HEK293T (cell line): ENCODE measurements at regions not wholly inside any gene's neighbourhood (a gene's known extent, or its start where the extent isn't known, plus 50 kb on each side); places are given as distances from the start of the nearest gene placed in this dataset.

Experiments used
- ARNT ChIP-seq: fragments of 450-650 bp; IDR thresholded peaks from 2 replicates; pipeline ENCODE4 v1.6.1; 2017; ENCODE audit warnings: mild to moderate bottlenecking
- BHLHE40 ChIP-seq: fragments of 450-650 bp; IDR thresholded peaks from 2 replicates; pipeline ENCODE4 v1.6.1; 2016; ENCODE audit warnings: mild to moderate bottlenecking, moderate library complexity, borderline replicate concordance
- ELF4 ChIP-seq: fragments of 450-650 bp; IDR thresholded peaks from 2 replicates; pipeline ENCODE4 v1.6.1; 2017; ENCODE audit warnings: antibody characterized with exemption
- FOXA1 ChIP-seq: fragments of 450-650 bp; IDR thresholded peaks from 2 replicates; pipeline ENCODE4 v1.6.1; 2016; ENCODE audit warnings: mild to moderate bottlenecking
- FOXK2 ChIP-seq: fragments of 450-650 bp; IDR thresholded peaks from 2 replicates; pipeline ENCODE4 v1.6.1; 2016; ENCODE audit warnings: mild to moderate bottlenecking
- FOXM1 ChIP-seq: fragments of 450-650 bp; IDR thresholded peaks from 2 replicates; pipeline ENCODE4 v1.6.1; 2017; ENCODE audit warnings: mild to moderate bottlenecking, borderline replicate concordance
- HDGF ChIP-seq: fragments of 450-650 bp; IDR thresholded peaks from 2 replicates; pipeline ENCODE4 v1.6.1; 2017; ENCODE audit warnings: antibody characterized with exemption, borderline replicate concordance
- L3MBTL2 ChIP-seq: fragments of 450-650 bp; conservative IDR thresholded peaks from 2 replicates; pipeline ENCODE4 v1.6.1; 2016; ENCODE audit warnings: mild to moderate bottlenecking
- LEF1 ChIP-seq: fragments of 450-650 bp; IDR thresholded peaks from 2 replicates; pipeline ENCODE4 v1.6.1; 2017; ENCODE audit warnings: mild to moderate bottlenecking, borderline replicate concordance
- NFRKB ChIP-seq: fragments of 450-650 bp; IDR thresholded peaks from 2 replicates; pipeline ENCODE4 v1.6.1; 2016; ENCODE audit warnings: mild to moderate bottlenecking, moderate library complexity
- SP1 ChIP-seq: fragments of 450-650 bp; IDR thresholded peaks from 2 replicates; pipeline ENCODE4 v1.6.1; 2017
- SUZ12 ChIP-seq: fragments of 450-650 bp; IDR thresholded peaks from 2 replicates; pipeline ENCODE4 v1.6.1; 2016; ENCODE audit warnings: mild to moderate bottlenecking
- TARDBP ChIP-seq: fragments of 450-650 bp; IDR thresholded peaks from 2 replicates; pipeline ENCODE4 v1.6.1; 2016
- ZNF384 ChIP-seq: fragments of 450-650 bp; IDR thresholded peaks from 2 replicates; pipeline ENCODE4 v1.6.1; 2016

- TF ChIP-seq HDGF (no peak), BHLHE40 (no peak), ELF4 (no peak), TARDBP (no peak), SUZ12 (no peak), ZNF384 (no peak), SP1 (no peak), LEF1 (no peak), NFRKB (no peak), FOXM1 (no peak), FOXA1 (no peak), FOXK2 (no peak), ARNT (no peak), L3MBTL2 (no peak)
These were observed 263.2 kb downstream of the CMPK2 start for GRCh38 chr2:6602471-6602870.
